DOHH2 (cell line): ENCODE measurements at regions not wholly inside any gene's neighbourhood (a gene's known extent, or its start where the extent isn't known, plus 50 kb on each side); places are given as distances from the start of the nearest gene placed in this dataset.

Experiments used
- CTCF ChIP-seq: fragments of 200-600 bp; sonication (generic); IDR thresholded peaks from one replicate; pipeline ENCODE4 v1.5.1; 2014; ENCODE audit warnings: antibody characterized with exemption, mild to moderate bottlenecking, low read depth, low read length; ENCODE audit not compliant: poor library complexity, severe bottlenecking
- EZH2phosphoT487 ChIP-seq: fragments of 200-600 bp; sonication (generic); IDR thresholded peaks from 2 replicates; pipeline ENCODE4 v1.6.1; 2017; ENCODE audit warnings: borderline replicate concordance, mild to moderate bottlenecking, antibody characterized with exemption, low read length, moderate library complexity, mixed read lengths

DNA sequence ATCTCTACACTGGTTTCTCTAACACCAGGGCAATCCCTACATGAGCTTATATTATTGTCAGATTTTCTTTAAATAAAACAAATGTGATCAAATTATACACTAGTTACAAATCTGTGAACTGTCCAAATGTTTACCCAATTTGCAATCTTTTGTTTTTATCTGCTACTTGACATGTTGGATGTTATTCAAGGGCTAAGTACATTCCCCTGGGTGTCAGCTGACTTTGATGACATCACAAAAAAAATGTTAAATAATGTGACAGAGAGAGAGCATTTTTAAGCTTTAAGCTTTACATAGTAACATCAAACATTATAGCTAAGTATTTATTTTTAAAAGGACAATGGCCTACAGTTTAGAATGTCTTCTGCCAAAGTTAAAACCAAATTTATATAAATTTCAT is 431.3 kb upstream of the PKN2 start:
- TF ChIP-seq CTCF (no peak), EZH2phosphoT487 (no peak)
